ENCODE measurements at regions not wholly inside any gene's neighbourhood (a gene's known extent, or its start where the extent isn't known, plus 50 kb on each side); places are given as distances from the start of the nearest gene placed in this dataset.

DNA sequence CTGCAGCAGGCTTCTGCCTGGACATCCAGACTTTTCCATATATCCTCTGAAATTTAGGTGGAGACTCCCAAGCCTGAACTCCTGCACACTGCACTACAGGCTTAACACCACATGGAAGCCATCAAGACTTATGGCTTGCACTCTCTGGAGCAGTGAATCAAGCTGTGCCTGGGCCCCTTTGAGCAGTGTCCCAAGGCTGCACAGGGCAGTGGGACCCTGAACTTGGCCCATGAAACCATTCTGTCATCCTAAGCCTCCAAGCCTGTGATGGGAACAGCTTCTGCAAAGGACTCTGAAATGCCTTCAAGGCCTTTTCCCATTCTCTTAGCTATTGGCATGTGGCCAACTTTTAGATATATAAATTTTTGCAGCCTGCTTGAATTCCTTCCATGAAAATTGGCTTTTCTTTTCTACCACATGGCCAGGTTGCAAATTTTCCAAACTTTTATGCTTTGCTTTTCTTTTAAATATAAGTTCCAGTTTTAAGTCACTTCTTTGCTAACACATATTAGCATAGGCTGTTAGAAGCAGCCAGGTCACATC lies 257.8 kb upstream of the DCBLD2 start:
- TF ChIP-seq POLR2A (IDR thresholded peaks at IDR 0.05; ENCODE audit: low read depth, low read length) (no peak), POLR2AphosphoS5 (IDR thresholded peaks at IDR 0.05; ENCODE audit: low read depth, low read length) (no peak)

Measured in GM12892 (cell line).